ENCODE measurements at regions not wholly inside any gene's neighbourhood (a gene's known extent, or its start where the extent isn't known, plus 50 kb on each side); places are given as distances from the start of the nearest gene placed in this dataset.

DNA sequence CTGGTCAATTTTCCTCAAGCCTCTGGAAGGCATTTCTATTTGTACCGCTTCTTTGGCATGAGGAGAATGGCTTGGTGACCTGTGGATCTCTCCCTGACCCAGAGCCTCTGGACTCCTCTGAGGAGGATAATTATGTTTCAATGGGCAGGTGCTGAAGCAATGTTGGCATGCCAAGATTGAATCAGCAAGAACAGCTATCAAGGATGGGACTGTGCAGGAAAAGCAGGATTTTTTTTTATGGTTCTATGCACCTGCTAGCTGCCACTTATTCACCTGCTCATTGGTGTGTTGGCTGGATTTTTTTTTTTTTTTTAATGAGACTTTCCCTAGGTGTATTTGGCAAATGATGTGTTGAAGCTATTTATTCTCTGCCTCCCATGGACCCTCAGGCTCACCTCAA, 821.2 kb downstream of the RPA4 start:
- TF ChIP-seq POLR2A (IDR thresholded peaks at IDR 0.05): no peak
- TF ChIP-seq, protein P1, sequence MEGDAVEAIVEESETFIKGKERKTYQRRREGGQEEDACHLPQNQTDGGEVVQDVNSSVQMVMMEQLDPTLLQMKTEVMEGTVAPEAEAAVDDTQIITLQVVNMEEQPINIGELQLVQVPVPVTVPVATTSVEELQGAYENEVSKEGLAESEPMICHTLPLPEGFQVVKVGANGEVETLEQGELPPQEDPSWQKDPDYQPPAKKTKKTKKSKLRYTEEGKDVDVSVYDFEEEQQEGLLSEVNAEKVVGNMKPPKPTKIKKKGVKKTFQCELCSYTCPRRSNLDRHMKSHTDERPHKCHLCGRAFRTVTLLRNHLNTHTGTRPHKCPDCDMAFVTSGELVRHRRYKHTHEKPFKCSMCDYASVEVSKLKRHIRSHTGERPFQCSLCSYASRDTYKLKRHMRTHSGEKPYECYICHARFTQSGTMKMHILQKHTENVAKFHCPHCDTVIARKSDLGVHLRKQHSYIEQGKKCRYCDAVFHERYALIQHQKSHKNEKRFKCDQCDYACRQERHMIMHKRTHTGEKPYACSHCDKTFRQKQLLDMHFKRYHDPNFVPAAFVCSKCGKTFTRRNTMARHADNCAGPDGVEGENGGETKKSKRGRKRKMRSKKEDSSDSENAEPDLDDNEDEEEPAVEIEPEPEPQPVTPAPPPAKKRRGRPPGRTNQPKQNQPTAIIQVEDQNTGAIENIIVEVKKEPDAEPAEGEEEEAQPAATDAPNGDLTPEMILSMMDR (IDR thresholded peaks at IDR 0.05): no peak
